ENCODE measurements at regions not wholly inside any gene's neighbourhood (a gene's known extent, or its start where the extent isn't known, plus 50 kb on each side); places are given as distances from the start of the nearest gene placed in this dataset.

GRCh38 chr9:95626885-95627558 is 110.3 kb upstream of the PTCH1 start:
- TF ChIP-seq CTCF (IDR thresholded peaks at IDR 0.05) (no peak), POLR2AphosphoS5 (IDR thresholded peaks at IDR 0.05) (peak; percentile 17 to 27), POLR2A (IDR thresholded peaks at IDR 0.05; ENCODE audit: low read depth) (no peak), EP300 (IDR thresholded peaks at IDR 0.05) (no peak)
